ENCODE measurements at regions not wholly inside any gene's neighbourhood (a gene's known extent, or its start where the extent isn't known, plus 50 kb on each side); places are given as distances from the start of the nearest gene placed in this dataset.

DNA sequence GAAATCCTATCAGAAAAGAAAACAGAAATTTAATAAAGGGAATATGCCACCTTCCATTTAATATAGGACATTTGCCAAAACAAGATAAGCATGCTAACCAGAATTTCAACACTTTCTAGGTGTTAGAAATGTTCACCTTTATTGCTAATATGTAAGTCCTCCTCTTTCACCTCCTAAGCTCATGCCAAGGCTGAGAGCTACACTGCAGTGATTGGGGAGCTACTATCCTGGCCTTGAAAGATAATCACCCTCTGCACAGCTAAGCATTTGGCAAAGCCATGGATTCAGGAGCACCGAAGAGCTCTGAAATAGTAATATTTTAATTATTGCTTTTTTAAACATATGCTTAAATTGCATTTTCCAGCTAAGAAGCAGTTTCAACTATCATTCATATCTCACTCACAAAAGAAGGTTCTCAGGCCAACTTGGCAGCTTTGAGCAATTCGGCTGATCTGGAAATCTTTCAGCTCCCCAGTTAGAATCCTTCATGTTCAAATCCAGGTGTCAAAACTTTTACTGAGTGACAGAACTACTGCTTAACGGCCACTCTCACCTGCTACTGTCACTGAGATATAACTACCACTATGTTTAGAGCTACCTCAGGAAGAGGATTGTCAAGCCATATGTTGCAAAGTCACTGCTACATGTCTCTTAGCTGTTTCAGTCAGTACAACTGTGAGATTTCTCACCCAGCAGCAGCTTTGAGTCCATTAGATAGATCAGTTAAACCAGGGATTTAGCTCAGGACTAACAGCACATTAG lies 302.0 kb downstream of the NFIB start:
- TF ChIP-seq CTCF (IDR thresholded peaks at IDR 0.05) (no peak), POLR2A (IDR thresholded peaks at IDR 0.05) (no peak)
